ENCODE measurements at regions not wholly inside any gene's neighbourhood (a gene's known extent, or its start where the extent isn't known, plus 50 kb on each side); places are given as distances from the start of the nearest gene placed in this dataset.

DNA sequence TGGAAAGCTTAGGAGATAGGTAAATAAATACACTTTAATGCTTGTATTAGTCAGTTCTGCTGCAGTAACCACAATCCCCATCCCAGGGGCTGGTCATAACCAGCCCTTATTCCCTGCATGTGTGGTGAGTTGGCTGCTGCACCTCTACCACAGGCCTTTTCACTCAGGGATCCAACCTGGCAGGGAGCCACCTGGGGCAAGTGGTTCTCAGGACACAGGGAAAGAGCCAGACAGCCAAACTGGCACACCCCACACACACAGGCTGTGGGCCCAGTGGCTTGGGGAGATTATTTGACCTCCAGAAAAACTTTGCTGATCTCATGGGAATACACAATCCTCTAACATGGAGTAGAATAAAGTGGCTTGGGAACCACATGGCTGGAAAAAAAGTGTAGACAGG, 400.0 kb upstream of the RNF32 start:
- TF ChIP-seq, protein P1, sequence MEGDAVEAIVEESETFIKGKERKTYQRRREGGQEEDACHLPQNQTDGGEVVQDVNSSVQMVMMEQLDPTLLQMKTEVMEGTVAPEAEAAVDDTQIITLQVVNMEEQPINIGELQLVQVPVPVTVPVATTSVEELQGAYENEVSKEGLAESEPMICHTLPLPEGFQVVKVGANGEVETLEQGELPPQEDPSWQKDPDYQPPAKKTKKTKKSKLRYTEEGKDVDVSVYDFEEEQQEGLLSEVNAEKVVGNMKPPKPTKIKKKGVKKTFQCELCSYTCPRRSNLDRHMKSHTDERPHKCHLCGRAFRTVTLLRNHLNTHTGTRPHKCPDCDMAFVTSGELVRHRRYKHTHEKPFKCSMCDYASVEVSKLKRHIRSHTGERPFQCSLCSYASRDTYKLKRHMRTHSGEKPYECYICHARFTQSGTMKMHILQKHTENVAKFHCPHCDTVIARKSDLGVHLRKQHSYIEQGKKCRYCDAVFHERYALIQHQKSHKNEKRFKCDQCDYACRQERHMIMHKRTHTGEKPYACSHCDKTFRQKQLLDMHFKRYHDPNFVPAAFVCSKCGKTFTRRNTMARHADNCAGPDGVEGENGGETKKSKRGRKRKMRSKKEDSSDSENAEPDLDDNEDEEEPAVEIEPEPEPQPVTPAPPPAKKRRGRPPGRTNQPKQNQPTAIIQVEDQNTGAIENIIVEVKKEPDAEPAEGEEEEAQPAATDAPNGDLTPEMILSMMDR (IDR thresholded peaks at IDR 0.05), result no peak
- TF ChIP-seq POLR2A (IDR thresholded peaks at IDR 0.05), result no peak

Data from esophagus squamous epithelium (tissue), 4 donors.